Tongue (tissue), 1 donor: ENCODE measurements at regions not wholly inside any gene's neighbourhood (a gene's known extent, or its start where the extent isn't known, plus 50 kb on each side); places are given as distances from the start of the nearest gene placed in this dataset.
"Not testable (repeated sequence)": the region's sequence is repeated elsewhere in the genome, so short reads cannot be mapped to it uniquely, and the experiment has no call there.

Source experiments
- DNase-seq: peaks from one replicate; pipeline ENCODE4 v3.0.0-alpha.2; 2015

DNA sequence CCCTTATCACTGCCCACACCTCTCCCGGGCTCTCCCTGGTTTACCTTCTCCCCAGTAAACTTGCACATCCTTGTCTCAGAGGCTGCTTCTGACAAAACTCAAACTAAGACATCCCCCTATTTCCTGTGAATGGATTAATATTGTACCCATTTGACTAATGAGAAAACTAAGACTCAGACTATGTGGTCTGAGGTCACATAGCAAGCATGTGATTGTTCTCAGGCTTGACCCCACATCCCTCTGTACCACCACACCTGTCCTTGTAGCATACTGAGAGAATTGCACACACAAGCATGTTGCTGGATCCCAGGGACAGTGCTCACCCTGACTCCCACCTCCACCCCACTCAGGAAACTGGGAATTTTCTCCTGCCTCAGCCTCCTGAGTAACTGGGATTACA, 90.7 kb upstream of the HES1 start:
- no peak for DNase-seq

DNA sequence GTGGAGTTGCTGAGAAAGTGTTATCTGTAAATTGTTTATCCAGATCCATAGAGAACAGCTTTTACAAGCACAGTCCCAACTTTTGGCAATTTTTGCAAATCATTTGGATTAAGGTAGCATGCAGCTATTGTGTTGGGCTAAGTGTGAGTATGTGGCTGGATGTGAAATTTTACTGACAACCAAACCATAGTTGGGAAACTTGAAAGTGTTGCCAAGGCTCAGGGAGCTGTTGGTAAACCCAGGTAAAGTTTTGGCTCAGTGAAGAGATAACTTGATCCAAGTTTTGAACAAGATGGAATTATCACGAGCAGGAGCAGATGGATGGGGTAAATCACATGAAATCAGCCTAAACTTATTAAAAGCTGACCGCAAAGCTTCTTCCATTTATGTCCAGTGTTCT, 90.0 kb upstream of the HES1 start:
- no peak for DNase-seq

DNA sequence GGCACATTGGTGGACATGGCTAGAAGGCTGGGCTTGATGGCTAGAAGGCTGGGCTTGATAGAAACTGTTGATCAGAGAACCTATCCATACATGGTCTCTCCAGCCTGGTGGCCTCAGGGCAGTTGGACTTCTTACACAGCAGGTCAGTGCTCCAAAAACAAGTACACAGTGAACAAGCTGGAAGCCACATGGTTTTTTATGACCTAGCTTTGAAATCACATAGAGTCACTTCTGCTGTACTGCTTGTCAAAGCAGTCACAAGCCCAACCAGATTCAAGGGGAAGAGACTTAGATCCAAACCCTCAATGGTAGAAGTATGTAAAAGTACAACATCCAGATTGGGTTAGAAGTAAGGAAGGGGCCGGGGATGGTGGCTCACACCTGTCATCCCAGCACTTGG, 89.4 kb upstream of the HES1 start:
- DNase-seq, result no peak

DNA sequence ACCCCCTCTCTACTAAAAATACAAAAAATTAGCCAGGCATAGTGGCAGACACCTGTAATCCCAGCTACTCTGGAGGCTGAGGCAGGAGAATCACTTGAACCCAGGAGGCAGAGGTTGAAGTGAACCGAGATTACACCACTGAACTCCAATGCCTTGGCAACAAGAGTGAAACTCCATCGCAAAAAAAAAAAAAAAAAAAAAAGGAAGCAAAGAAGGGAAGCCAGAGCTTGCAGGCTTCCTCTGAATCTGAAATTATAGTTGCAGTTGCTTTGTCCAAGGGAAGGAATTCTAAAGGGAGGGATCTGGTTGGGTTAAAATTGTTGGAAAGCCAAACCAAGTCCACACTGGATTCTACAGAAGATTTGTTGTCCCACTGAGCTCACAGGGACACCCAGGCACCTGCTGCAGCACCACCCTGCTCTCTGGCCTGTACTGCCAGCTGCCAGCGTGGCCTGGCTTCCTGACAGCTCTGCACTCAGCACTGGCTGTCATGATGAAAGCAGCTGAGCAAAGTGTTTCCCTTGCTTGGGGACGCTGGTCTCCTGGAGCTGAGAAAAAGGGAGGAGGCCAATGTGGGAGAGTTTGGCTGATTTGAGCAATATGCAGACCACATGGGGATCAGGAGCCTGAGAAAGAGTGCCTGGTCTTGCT, 88.8 kb upstream of the HES1 start:
- DNase-seq, result peak; percentile 95

DNA sequence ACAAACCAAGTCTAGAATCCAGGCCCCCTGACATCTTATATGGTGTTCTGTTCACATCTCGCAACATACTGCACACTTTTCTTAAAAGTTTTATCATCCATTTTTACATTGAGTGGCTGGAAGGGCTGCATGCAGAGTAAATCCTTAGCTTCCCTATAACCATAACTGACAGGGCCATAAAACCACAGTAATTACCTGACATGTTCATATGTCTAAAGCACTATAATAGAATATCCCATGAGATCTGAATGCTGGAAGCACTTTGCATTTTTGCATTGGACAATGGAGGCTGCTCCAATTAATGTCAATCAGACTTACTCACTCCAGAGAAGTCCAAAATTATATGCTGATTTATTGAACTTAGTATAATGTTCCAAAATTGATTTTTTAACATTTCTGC, 86.6 kb upstream of the HES1 start:
- no peak for DNase-seq

DNA sequence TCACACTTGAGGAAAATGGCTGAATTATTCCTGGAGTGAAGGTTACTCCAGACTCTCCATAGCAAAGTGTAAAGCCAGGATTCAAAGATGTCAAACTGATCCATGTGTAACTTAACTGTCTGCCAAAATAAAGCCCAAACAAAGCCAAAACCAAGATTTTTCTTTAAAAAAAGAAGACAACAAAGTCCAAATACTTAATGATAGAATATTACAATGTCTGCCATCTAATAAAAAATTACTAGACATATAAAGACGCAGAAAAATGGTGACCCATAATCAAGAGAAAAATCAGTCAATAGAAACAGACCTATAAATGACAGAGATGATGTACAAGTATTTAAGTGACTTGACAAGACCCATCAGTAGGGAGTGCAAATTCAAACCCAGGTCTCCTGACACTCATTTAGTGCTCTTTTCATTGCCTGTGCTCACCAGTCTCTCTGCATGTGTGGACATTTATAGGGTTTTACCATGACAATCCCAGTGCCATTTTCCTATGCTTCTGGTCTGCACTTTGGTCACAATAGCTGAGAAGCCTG, 85.1 kb upstream of the HES1 start:
- no peak for DNase-seq

DNA sequence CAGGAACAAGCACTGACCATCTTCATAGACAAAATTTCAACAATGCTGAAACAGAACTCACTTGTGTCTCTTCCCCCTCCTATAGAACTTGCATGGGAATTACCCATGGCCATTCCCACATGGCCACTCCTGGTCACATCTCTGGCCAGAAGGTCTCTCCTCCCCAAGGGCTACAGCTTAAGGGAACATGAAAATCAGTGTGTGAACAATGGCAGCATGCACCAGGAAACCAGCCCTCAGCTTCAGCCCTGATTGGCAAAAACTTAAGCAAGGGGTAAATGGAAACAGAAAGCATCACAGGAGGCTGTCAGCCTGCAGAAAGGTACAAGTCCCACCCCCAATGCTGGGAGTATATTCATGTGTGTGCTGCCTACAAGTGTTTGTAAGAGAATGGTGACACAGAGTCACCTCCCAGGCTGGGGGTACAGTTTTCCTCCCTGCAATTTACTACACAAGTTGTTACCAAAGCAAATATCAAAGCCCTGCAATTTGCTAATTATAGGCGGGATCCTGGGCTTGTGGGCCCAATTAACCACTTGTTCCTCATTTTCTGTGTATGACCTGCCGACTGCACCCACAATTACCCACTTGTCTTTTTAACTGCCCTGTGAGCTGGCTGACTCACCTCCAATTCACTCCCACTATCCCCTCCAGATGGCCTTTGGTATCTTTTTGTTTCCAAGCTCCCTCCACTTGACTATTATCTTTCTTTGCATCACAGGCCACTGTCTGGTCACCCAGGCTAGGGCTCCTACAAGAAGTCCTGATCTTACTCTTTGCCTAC, 84.4 kb upstream of the HES1 start:
- no peak for DNase-seq

DNA sequence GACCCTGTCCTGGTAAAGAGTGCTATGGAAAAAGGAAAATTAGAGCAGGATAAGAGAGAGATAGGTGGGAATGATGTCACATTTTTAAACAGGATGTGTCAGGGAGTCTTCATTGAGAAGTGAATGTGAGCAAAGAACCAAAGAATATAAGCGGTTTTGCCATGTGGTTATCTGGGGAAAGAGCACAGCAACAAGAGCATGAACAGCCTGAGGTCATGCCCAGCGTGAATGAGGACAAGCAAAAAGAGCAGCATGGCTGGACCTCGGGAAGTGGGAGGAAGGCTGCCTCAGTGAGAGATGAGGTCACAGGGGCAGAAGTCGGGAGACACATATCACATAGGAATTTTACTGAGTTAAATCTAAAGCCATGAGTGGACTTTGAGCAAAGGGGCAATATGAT, 82.8 kb upstream of the HES1 start:
- DNase-seq, result no peak

DNA sequence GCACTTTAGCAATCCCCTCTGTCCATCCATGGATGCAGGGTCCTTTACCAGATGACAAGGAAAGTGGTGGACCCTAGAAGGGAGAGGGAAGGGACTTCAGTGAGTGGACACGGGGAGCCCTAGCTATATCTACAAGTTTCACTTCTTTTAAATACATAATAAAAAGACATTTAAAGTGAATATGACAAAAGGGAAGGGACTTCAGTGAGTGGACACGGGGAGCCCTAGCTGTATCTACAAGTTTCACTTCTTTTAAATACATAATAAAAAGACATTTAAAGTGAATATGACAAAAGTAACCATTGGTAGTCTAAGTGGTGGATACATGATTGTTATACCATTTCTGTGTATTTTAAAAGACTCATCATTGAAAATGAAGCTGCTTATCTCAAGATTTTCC, 81.9 kb upstream of the HES1 start:
- DNase-seq, result no peak

DNA sequence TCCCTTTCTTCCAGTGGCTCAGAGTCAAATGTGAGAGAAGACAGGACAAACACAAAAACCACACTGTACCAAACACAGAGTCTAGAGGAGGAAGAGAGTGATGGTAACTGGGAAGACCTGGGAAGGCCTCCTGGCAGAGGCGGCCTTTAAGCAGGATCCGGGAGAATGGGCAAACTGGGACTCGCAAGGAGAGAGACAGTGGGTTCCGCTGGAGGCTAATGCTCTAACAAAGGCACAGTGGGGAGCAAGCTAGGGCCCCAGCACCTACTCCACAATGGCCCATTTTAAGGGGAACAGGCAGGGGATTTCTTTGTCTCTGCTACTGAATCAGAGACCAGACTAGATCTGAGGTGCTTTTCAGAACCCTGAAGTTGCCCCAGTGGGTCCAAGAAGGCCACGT, 81.4 kb upstream of the HES1 start:
- no peak for DNase-seq

DNA sequence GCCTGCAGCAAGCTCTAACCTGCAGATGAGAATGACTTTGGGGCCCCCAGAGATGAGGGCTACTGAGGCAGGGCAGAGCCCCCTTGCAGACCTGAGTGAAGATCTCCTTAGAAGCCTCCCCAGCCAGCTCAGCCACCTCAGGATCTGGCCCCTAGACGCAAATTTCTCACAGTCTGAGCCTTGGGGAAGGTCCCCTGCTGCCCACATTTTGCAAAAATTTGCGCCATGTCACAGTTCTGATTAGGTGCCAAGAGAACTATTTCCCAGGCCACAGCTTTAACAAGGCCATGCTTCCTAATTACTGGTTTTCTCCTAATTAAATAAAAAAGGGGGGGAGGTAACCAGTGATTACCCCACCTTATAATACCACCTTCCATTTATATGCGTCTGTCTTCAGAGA, 81.0 kb upstream of the HES1 start:
- DNase-seq, result no peak

DNA sequence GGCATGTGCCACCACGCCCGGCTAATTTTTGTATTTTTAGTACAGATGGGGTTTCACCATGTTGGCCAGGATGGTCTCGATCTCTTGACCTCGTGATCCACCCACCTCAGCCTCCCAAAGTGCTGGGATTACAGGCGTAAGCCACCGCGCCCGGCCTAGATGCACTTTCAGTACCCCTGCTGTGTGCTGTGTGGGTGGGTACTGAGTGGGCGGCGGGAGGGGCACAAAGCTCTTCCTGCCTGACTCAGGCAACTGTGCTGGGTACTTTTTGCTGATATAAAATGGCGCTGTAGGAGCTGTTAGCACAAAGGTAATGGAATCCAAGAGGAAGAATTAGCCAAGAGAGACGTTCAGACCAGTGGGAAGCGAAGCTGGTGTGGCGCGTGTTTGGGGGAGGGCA, 79.6 kb upstream of the HES1 start:
- not testable (repeated sequence) for DNase-seq

DNA sequence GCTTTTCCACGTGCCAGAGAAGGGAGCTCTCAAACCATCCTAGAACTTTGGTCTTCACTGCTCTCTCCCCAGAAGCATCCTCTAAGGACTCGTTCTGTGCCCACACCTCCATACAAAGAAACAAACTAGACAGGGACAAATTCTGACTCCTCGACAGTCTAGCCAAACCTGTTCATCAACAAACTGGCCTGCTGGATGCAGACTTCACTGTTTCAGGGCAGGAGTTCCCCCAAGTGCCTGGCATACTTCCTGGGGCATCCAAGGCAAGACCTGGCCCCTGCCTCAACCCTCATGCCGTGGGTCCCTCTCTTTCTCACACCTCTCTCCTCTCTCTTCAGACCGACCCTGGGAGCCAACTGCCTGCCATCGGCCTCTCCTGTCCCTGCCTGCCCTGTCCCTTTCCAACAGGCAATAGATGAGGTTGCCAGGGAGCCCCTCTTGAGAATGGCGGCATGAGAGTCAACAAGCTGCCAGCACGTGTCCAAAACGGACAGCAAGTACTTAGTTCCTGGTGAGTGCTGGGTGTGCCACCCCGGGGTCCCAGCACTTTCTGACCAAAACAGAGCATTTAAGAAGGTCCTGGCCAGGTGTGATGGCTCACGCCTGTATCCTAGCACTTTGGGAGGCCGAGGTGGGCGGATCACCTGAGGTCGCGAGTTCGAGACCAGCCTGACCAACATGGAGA, 79.1 kb upstream of the HES1 start:
- DNase-seq, result no peak

DNA sequence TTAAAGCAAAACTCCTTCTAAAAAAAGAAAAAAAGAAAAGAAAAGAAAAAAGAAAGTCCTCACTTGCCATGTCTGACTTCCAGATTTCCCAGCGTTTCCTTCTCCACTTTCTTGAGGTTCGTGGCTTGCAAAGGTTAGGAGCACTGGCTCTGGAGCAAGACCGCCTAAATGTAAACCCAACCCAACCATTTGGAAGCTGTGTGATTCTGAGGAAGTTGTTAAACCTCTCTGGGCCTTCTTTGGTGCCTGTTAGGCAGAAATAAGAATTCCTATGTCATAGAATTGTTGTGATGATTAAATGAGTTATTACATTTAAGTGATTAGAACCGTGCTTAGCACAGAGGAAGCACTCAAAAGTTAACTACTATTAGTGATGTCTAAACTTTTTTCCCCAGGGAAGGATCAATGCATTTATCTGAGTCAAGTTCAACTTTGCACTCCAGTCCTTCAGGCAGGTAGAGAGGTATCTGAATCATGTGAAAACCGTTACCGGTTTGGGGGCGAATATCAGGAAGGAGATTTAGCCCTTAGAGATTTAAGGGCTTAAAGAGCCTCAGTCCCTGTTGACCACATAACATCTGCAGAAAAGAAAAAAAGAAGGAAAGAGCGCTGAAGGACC, 78.3 kb upstream of the HES1 start:
- no peak for DNase-seq

DNA sequence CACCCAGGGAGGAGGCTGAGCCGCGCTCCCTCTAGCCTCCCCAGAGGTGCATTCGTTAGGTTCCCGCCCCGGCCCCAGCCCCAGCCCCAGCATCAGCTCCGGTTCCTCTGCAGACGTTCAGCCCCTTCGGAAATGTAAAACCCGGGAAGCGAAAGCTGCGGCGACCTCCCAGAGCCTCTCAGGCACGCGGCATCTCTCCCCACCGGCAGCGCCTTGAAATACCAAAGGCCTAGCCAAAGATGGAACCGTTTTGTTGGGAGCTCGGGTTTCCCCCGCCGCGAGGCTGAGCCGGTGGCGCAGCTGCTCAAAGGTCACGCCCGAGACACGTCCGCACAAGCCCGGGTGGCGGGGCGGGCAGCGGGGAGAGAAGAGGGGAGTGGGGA, 77.8 kb upstream of the HES1 start:
- peak; percentile 94 for DNase-seq

DNA sequence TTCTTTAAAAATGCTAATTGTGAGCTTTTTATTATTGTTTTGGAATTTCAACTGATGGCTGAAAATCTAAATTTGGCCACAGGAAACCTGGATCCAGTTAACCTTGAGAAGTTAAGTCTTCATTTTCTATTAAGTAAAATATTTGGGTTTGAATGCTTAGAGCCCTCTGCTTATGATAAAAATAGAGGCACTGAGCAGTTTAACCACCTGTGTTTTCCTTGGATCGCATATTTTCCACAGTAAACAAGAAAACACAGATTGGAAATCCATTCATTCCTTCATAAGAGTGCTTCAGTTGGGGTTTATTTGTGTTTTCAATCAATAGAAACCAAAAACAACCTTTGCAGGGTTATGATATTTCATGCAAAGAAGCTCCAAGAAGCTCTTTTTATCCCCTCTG, 77.2 kb upstream of the HES1 start:
- DNase-seq, result no peak

DNA sequence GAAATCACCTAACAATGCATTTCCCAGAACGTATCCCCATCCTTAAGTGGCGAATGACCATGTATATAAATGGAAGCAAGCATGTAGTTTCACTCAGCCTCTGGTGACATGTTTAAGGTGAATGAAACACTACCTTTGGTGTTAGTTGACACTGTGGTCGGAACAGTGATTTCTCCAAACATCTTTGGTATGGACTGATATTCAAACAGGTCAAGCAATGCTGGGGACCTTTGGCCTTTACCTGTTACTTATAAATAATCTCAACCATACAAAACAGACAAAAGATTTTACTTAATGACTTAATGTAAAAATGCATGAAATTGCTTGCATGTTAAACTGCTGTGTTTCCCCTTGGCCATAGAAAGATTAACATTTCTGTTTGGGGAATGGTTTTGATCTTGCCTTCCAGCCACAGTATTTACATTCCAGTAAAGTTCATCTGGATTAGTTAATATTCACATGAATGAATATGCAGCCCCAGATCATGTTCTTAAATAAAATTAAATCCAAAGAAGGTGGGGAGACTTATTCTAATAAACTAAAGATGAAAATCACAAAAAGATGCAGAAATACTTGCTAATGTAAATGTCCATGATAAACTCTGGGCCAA, 74.4 kb upstream of the HES1 start:
- no peak for DNase-seq

DNA sequence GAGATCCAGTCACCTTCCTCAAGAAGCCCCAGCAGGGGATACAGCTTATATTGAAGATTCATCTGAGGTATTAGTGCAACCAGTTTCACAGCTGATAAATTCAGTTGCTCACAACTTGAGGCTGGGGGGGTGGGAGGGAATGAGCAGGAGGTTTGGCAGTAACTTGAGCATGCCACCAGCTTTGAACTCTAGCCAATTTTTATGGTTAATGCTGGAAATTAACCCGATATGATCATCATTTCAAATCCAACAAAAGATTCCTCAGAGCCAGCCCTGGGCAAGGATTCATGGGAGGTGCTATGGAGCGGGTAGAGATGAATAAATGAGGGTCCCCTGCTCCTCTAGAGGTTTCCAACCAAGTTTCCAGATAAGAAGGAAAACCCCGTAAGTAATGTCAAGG, 73.1 kb upstream of the HES1 start:
- peak; percentile 75 for DNase-seq

DNA sequence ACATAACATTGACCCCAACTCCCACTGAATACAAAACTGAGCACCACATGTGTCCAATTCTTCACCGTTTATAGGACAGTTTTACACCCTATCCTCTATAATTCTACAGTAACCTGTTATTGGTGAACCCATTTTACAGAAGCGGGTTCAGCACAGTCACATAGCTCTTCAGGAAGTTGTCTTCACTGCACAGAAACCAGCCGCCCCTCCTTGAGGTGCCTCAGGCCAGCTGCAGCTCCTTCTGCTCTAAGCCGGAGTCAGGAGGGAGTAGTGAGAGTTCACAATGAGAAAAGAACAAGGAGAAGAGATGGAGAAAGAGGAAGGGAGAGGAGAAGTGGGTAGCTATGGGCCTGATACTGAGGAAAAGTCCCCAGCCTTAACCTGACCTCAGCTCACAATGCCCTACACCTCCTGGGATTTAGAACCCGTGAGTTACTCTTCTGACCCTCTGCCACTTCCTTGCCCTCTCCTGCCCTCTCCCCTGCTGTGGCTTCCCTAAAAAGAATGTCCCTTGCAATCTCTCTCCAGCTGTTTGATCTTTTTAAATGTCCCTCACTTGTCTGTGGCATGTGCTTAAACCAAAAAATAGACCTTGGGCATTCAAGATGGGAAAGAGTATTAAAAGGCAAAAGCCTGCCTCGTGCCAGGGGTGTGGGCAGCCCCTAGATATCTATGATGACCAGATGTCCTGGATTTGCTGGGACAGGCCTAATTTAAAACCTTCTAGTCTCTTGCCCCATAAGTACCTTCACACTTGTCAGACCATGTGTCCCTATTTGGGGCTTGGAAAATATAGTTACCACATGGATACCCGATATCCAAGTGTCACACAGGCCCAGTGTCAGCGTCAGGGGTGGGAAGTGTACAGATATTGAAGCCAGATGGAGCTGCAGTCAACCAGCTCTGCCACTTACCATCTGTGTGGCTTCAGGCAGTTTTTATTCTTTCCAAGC, 71.3 kb upstream of the HES1 start:
- peak; percentile 84 for DNase-seq

DNA sequence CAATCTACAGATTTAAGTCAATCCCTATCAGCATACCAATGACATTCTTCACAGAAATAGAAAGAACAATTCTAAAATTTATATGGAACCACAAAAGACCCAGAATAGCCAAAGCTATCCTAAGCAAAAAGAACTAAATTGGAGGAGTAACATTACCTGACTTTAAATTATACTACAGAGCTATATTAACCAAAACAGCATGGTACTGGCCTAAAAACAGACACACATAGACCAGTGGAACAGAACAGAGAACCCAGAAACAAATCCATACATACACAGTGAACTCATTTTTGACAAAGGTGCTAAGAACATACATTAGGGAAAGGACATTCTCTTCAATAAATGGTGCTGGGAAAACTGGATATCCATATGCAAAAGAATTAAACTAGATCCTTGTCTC, 68.6 kb upstream of the HES1 start:
- not testable (repeated sequence) for DNase-seq

DNA sequence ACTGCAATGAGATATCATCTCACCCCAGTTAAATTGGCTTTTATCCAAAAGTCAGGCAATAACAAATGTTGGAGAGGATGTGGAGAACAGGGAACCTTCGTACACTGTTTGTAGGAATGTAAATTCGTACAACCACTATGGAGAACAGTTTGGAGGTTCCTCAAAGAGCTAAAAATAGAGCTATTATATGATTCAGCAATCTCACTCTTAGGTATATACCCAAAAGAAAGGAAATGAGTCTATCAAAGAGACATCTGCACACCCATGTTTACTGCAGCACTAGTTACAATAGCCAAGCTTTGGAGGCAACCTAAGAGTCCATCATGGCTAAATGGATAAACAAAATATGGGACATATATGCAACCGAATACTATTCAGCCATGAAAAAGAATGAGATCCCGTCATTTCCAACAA, 68.0 kb upstream of the HES1 start:
- DNase-seq, result no peak
